Endothelial cell of umbilical vein (primary cell): ENCODE measurements at regions not wholly inside any gene's neighbourhood (a gene's known extent, or its start where the extent isn't known, plus 50 kb on each side); places are given as distances from the start of the nearest gene placed in this dataset.

Experiments
- BruUV-seq: library from RNA; stranded (reverse); fragments of 400-500 nt; replicated peaks from 2 replicates; lab custom pipeline; 2021; lab: Mats Ljungman, UMichigan
- CTCF ChIA-PET: fragments of 300-600, 350-600 bp; sonication (Branson Sonifier 250); formaldehyde crosslinking; loops from one replicate; lab custom pipeline; 2021; ENCODE audit warnings: antibody characterized with exemption, inconsistent platforms; lab: Charles Lee
- POLR2A ChIA-PET: fragments of 300-600, 350-600 bp; sonication (Branson Sonifier 250); formaldehyde crosslinking; loops from one replicate; lab custom pipeline; 2021; ENCODE audit warnings: antibody characterized with exemption, inconsistent platforms; lab: Charles Lee
- DNase-seq: peaks from one replicate; pipeline ENCODE4 v3.0.0-alpha.2; 2011; ENCODE audit warnings: low read depth, low spot score
- FAIRE-seq: peaks from 2 replicates; lab custom pipeline; 2011; peaks lifted over from hg19 to GRCh38; lab: Jason Lieb, UNC
- H2AFZ ChIP-seq: 2 replicates; pipeline ENCODE4 v1.6.0; 2012; ENCODE audit warnings: low read depth, low read length, control low read depth, inconsistent platforms
- H3K27ac ChIP-seq: 2 replicates; pipeline ENCODE4 v1.5.1; 2011; ENCODE audit warnings: low read depth, mild to moderate bottlenecking, control low read depth, low read length, moderate library complexity; ENCODE audit not compliant: insufficient read depth
- H3K27me3 ChIP-seq, 2 experiments: 2 replicates each; pipeline versions ENCODE4 v1.6.0 to v1.6.1; 2011; ENCODE audit warnings: low read length in 2 of 2, mixed read lengths in 1 of 2; ENCODE audit not compliant: control insufficient read depth in 2 of 2, insufficient read depth in 2 of 2
- H3K36me3 ChIP-seq, 2 experiments: 2 replicates in 1 of 2; 3 replicates in 1 of 2; pipeline ENCODE4 v1.5.1; 2011; ENCODE audit warnings: low read length in 2 of 2, mild to moderate bottlenecking in 1 of 2, moderate library complexity in 1 of 2; ENCODE audit not compliant: control insufficient read depth in 2 of 2, insufficient read depth in 2 of 2; ENCODE audit errors: extremely low read depth in 1 of 2
- H3K4me1 ChIP-seq: 3 replicates; pipeline ENCODE4 v1.5.1; 2011; ENCODE audit warnings: mild to moderate bottlenecking, low read length; ENCODE audit not compliant: control insufficient read depth, insufficient read depth; ENCODE audit errors: extremely low read depth
- H3K4me2 ChIP-seq: 2 replicates; pipeline ENCODE4 v1.6.1; 2011; ENCODE audit warnings: low read length, control low read depth, mixed read lengths; ENCODE audit not compliant: insufficient read depth
- H3K4me3 ChIP-seq, 3 experiments: fragments of 200-600 bp in 1 of 3; sonication (generic), shearing (Covaris generic) in 1 of 3; replicated peaks in 1 of 3; 2 replicates each; pipeline ENCODE4 v1.5.1; 2011 to 2016; ENCODE audit warnings: control low read depth in 3 of 3, low read length in 3 of 3, mild to moderate bottlenecking in 2 of 3, inconsistent platforms in 1 of 3, low read depth in 1 of 3, moderate library complexity in 1 of 3; ENCODE audit not compliant: insufficient read depth in 1 of 3
- H3K79me2 ChIP-seq: 2 replicates; pipeline ENCODE4 v1.6.0; 2012; ENCODE audit warnings: low read length, inconsistent platforms; ENCODE audit not compliant: control insufficient read depth, insufficient read depth
- H3K9ac ChIP-seq: replicated peaks from 2 replicates; pipeline ENCODE3; 2011; ENCODE audit warnings: low read length, control low read depth; ENCODE audit not compliant: insufficient read depth; ENCODE audit errors: extremely low read depth
- H3K9me1 ChIP-seq: replicated peaks from 3 replicates; pipeline ENCODE4 v1.6.0; 2011; ENCODE audit warnings: mild to moderate bottlenecking, low read length; ENCODE audit not compliant: control insufficient read depth, insufficient read depth; ENCODE audit errors: extremely low read depth
- H3K9me3 ChIP-seq: replicated peaks from 2 replicates; pipeline ENCODE4 v1.5.1; 2012; ENCODE audit warnings: low read length, inconsistent platforms; ENCODE audit not compliant: control insufficient read depth, insufficient read depth
- H4K20me1 ChIP-seq: replicated peaks from 2 replicates; pipeline ENCODE3; 2011; ENCODE audit warnings: mild to moderate bottlenecking, low read length; ENCODE audit not compliant: control insufficient read depth, insufficient read depth; ENCODE audit errors: extremely low read depth
- EZH2 ChIP-seq: IDR thresholded peaks from 2 replicates; pipeline ENCODE4 v1.6.1; 2012; ENCODE audit warnings: borderline replicate concordance, low read depth, mild to moderate bottlenecking, moderate library complexity, low read length, inconsistent platforms; ENCODE audit not compliant: severe bottlenecking
- FOS ChIP-seq: IDR thresholded peaks from 2 replicates; pipeline ENCODE4 v1.6.1; 2011; ENCODE audit warnings: mild to moderate bottlenecking, low read length, moderate library complexity, borderline replicate concordance; ENCODE audit not compliant: insufficient read depth
- GATA2 ChIP-seq: IDR thresholded peaks from 2 replicates; pipeline ENCODE4 v1.7.0; 2011; ENCODE audit warnings: low read depth, mild to moderate bottlenecking, moderate library complexity, mixed read lengths, low read length; ENCODE audit not compliant: insufficient read length, insufficient read depth
- JUN ChIP-seq: IDR thresholded peaks from 2 replicates; pipeline ENCODE4 v1.6.1; 2011; ENCODE audit warnings: borderline replicate concordance, low read depth; ENCODE audit not compliant: insufficient read length, insufficient read depth
- MAX ChIP-seq: IDR thresholded peaks from 2 replicates; pipeline ENCODE4 v1.6.1; 2011; ENCODE audit not compliant: insufficient read depth, insufficient read length
- MYC ChIP-seq: IDR thresholded peaks from one replicate; pipeline ENCODE4 v1.6.1; 2011; ENCODE audit warnings: mild to moderate bottlenecking, low read depth, low read length
- POLR2A ChIP-seq: IDR thresholded peaks from 2 replicates; pipeline ENCODE4 v1.6.1; 2012; ENCODE audit warnings: low read depth, mild to moderate bottlenecking, control low read depth, low read length
- POLR2AphosphoS5 ChIP-seq: IDR thresholded peaks from 2 replicates; pipeline ENCODE4 v1.6.1; 2012; ENCODE audit warnings: low read depth, mild to moderate bottlenecking, control low read depth, low read length, moderate library complexity; ENCODE audit not compliant: insufficient read depth
- dilution Hi-C: fragments of 300-500 bp; cut with MboI; formaldehyde crosslinking; loops from one replicate; pipeline ENCODE4 v1.15.0; 2019; ENCODE audit warnings: low sequenced_read_pairs; ENCODE audit not compliant: extremely low pct_ligation_motif_present
- intact Hi-C: fragments of 100-400 bp; cut with micrococcal nuclease; formaldehyde crosslinking; loops from one replicate; pipeline ENCODE4 v1.10.0; 2022
- TF ChIP-seq, protein P1 (sequence below), 2 donors: IDR thresholded peaks; 1 replicate in 1 of 2; 2 replicates in 1 of 2; pipeline ENCODE4 v1.5.1; 2011; ENCODE audit warnings: low read length in 2 of 2, mild to moderate bottlenecking in 2 of 2, moderate library complexity in 2 of 2, control low read depth in 1 of 2, inconsistent platforms in 1 of 2, low read depth in 1 of 2; ENCODE audit not compliant: insufficient read depth in 1 of 2; ENCODE audit errors: extremely low read depth in 1 of 2

DNA sequence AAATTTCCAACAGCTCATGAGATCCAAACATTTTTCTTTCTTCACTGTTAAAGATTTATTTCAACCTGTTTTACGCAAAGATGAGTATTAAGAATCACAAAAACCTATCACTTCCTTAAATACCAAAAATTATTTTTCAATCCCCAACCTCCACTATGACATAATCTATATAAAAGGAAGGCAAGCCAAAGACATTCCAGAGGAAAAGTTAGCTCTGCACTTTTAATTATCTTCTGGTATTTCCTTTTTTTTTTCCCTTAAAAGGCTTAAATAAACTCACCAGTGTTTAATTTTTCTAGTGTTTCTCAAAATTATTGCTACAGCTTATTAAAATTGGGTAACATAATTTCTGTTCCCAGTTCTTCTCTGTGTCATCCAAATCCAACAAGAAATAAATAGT, 75.9 kb downstream of the BMP4 start:
- Histone ChIP-seq H3K36me3 (no peaks in the 10 kb centered on the region), H3K4me1 (peaks cover 67% of the 10 kb centered on the region), H3K4me2 (peak overlapping the region; percentile 72), H4K20me1 (no peaks in the 10 kb centered on the region), H3K9me3 (no peaks in the 10 kb centered on the region), H3K9me1 (no peaks in the 10 kb centered on the region), H3K27me3 (no peaks in the 10 kb centered on the region), H3K79me2 (no peaks in the 10 kb centered on the region), H3K4me3 (no peak overlapping the region), H2AFZ (no peak overlapping the region), H3K9ac (peak overlapping the region; percentile 61), H3K27ac (peak overlapping the region; percentile 85)
- intact Hi-C loops (loop anchor here (1.0 to 2.0 kb wide), 5 partner anchors 10 to 165 kb away; no protein-coding TSS in a partner anchor), dilution Hi-C loops (no loop called here)
- DNase-seq (peak; percentile 58), FAIRE-seq (no peak)
- CTCF ChIA-PET, result interaction anchor here (0.8 to 2.2 kb wide), 10 partner anchors 8 to 458 kb away, joined by 3 to 7 read pairs (median 4); no protein-coding TSS in a partner anchor
- no TSS peak for BruUV-seq
- POLR2A ChIA-PET, result interaction anchor here (0.7 to 1.9 kb wide), 3 partner anchors 71 to 76 kb away, joined by 4 to 9 read pairs (median 7); partner anchors contain the start of gene BMP4
- TF ChIP-seq, protein P1, sequence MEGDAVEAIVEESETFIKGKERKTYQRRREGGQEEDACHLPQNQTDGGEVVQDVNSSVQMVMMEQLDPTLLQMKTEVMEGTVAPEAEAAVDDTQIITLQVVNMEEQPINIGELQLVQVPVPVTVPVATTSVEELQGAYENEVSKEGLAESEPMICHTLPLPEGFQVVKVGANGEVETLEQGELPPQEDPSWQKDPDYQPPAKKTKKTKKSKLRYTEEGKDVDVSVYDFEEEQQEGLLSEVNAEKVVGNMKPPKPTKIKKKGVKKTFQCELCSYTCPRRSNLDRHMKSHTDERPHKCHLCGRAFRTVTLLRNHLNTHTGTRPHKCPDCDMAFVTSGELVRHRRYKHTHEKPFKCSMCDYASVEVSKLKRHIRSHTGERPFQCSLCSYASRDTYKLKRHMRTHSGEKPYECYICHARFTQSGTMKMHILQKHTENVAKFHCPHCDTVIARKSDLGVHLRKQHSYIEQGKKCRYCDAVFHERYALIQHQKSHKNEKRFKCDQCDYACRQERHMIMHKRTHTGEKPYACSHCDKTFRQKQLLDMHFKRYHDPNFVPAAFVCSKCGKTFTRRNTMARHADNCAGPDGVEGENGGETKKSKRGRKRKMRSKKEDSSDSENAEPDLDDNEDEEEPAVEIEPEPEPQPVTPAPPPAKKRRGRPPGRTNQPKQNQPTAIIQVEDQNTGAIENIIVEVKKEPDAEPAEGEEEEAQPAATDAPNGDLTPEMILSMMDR (IDR thresholded peaks at IDR 0.05; ENCODE audit: extremely low read depth in 1 of 2, insufficient read depth in 1 of 2, low read depth in 1 of 2, low read length in 2 of 2), result no peak
- TF ChIP-seq EZH2, result no peak
- TF ChIP-seq POLR2AphosphoS5, result no peak
- TF ChIP-seq JUN, result no peak
- TF ChIP-seq GATA2, result no peak
- TF ChIP-seq MYC, result no peak
- TF ChIP-seq MAX, result no peak
- no peak for TF ChIP-seq POLR2A
- TF ChIP-seq FOS, result no peak
